ENCODE measurements at regions not wholly inside any gene's neighbourhood (a gene's known extent, or its start where the extent isn't known, plus 50 kb on each side); places are given as distances from the start of the nearest gene placed in this dataset.

GRCh38 chr9:19527663-19528062 is 118.9 kb downstream of the ACER2 start:
- TF ChIP-seq, protein P1, sequence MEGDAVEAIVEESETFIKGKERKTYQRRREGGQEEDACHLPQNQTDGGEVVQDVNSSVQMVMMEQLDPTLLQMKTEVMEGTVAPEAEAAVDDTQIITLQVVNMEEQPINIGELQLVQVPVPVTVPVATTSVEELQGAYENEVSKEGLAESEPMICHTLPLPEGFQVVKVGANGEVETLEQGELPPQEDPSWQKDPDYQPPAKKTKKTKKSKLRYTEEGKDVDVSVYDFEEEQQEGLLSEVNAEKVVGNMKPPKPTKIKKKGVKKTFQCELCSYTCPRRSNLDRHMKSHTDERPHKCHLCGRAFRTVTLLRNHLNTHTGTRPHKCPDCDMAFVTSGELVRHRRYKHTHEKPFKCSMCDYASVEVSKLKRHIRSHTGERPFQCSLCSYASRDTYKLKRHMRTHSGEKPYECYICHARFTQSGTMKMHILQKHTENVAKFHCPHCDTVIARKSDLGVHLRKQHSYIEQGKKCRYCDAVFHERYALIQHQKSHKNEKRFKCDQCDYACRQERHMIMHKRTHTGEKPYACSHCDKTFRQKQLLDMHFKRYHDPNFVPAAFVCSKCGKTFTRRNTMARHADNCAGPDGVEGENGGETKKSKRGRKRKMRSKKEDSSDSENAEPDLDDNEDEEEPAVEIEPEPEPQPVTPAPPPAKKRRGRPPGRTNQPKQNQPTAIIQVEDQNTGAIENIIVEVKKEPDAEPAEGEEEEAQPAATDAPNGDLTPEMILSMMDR (IDR thresholded peaks at IDR 0.05; ENCODE audit: low read depth, low read length) = no peak
- no peak for TF ChIP-seq EZH2phosphoT487 (IDR thresholded peaks at IDR 0.05; ENCODE audit: low read depth)

All from OCI-LY3 (cell line).